ENCODE measurements at regions not wholly inside any gene's neighbourhood (a gene's known extent, or its start where the extent isn't known, plus 50 kb on each side); places are given as distances from the start of the nearest gene placed in this dataset.
"Not testable (repeated sequence)": the region's sequence is repeated elsewhere in the genome, so short reads cannot be mapped to it uniquely, and the experiment has no call there.

DNA sequence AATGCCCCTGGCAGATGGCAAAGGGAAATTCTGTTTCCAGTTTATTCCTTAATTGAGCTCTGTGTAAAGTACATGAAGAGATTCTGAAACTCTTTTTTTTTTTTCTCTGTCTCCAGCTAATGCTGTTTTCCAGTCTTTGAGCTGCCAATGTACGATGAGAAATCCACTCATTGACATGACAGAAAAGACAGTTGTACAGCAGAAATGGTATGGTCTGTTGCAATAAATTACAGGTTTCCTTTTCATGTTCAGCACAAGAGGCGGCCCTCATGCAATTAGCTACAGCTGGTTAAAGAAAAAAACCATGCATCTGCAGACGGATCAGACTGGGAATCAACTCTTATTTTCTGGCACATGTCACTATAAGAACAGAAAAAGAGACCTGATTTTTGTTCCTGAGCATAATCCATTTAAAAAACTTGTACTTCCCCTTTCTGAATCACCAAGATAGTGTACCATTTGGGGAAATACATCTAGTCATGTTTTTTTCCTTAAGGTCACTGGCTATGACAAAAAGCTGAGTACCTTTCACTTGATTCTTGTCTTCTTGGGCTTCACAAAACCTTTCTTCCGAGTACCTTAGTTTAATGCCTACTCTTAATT, 289.8 kb upstream of the PREP start:
- DNase-seq: no peak

DNA sequence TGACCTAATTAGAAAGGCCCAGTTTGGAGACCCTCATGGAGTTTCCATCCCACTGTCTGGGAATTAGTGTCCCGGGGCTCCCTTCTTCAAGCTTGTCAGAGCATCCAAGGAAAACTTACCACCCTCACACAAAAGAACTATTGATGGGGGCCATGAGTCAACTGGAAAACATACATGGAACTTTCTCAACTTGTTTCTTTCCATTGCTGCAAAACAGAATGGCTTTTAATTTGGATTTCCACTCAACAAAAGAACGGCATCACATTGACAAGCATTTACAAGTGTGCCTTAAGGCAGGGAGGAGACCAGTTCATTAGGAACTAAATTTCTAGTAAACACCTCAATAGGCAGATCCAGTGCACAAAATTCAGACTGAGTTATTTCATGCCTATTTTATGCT, 289.1 kb upstream of the PREP start:
- no peak for DNase-seq

DNA sequence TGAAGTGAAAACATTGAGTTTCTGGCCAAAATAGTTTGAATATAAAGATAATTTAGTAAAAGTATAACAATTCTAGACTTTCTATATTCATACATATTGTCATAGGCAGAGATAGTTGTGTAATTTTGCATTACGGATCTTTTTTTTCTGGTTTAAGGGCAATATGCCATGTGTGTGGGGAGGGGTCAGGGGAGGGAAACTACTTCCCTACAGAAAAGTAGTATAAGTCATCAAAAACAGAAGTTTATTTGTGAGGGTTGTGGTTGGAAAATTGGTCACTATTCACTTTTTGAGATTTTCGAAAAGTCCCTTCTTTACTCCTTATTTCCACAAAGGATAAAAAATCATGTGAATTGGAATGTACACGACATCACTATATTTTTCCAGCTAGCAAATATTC, 288.2 kb upstream of the PREP start:
- DNase-seq: no peak

DNA sequence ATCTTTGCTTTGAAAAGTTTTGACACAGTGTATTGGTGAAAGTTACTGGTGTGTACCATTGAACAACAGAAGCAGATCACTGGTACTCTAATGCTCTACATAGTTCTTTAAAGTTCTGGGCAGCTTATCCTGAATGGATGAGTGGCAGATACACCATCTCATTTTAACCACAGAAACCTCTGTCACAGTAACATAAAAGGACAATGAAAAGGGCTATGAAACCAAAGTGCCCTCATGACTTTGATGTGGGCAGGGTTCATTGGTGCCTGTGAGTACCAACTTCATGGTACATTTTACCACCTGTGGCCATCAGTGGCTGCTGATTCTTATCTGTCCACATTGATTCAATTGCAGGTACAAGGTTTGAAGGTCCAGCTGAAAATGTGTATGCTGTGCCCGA, 285.7 kb upstream of the PREP start:
- DNase-seq: no peak

DNA sequence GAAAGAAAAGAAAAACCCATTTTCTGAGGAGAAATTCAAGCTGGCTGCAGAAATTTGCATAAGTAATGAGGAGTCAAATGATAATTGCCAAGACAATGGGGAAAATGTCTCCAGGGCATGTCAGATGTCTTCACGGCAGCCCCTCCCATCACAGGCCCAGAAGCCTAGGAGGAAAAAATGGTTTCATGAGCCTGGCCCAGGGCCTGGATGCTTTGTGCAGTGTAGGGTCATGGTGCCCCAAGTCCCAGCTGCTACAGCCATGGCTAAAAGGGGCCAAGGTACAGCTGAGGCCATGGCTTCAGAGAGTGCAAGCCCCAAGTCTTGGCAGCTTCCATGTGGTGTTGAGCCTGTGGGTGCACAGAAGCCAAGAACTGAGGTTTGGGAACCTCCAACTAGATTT, 283.9 kb upstream of the PREP start:
- not testable (repeated sequence) for DNase-seq

DNA sequence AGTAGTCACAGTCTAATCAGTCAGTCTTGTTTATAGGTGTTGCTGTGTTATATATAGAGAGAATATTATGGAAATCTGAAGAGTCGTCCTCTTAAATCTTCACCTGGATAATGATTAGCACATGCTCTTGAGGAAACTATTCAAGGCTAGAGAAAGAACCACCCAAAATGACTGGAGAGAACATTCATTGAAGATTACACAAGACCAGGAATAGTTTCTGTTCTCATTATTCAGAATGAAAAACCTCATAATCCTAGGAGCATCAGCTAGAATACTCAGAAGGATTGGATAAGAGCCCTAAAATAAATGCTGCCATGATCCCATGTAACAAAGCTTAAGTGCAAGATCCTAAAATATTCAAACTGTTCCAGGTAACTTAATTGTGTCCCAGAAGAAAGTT, 278.2 kb upstream of the PREP start:
- no peak for DNase-seq

GRCh38 chr6:105680131-105680530, 277.2 kb upstream of the PREP start:
- DNase-seq: no peak

- DNase-seq: no peak
Measured at GRCh38 chr6:105678516-105678915, 275.6 kb upstream of the PREP start.

GRCh38 chr6:105677671-105678475, 275.0 kb upstream of the PREP start:
- no peak for DNase-seq

DNA sequence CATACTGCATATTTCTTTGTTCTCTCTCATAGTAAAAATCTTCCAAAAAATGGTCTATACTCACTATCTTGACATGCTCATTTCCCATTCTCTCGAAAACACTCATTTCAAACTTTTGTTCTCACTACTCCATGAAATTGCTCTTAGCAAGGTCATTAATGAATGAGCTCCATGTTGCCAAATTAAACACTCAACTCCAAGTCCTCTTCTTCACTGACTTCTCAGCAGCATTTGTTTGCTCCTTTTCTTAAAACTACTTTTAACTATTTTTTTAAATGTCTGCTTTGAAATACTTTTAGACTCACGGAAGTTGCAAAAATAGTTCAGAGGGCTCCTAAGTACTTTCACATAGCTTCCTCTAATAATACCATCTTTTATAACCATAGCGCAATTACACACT, 274.0 kb upstream of the PREP start:
- DNase-seq: no peak

- no peak for DNase-seq
Measured at GRCh38 chr6:105675715-105676397, 273.0 kb upstream of the PREP start.

GRCh38 chr6:105672856-105673538, 270.1 kb upstream of the PREP start:
- DNase-seq: not testable (repeated sequence)

- DNase-seq: no peak
Measured at GRCh38 chr6:105669232-105669631, 266.4 kb upstream of the PREP start.

DNA sequence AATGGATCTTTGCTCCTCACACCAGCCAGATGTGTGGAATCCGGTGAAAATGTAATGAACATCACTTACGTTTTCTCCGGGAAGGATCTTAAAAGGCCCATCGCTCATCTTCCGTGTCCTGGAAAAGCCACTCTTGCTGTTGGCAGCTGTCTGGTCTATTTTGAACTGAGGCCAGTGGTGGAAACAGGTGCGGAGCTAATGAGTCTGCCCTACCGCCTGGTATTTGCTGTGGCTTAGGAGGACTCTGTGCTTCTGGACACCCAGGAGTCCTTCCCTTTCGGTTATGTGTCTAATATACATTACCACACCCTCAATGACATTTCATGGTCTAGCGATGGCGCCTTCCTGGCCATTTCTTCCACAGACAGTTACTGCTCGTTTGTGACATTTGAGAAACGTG, 264.2 kb upstream of the PREP start:
- no peak for DNase-seq

DNA sequence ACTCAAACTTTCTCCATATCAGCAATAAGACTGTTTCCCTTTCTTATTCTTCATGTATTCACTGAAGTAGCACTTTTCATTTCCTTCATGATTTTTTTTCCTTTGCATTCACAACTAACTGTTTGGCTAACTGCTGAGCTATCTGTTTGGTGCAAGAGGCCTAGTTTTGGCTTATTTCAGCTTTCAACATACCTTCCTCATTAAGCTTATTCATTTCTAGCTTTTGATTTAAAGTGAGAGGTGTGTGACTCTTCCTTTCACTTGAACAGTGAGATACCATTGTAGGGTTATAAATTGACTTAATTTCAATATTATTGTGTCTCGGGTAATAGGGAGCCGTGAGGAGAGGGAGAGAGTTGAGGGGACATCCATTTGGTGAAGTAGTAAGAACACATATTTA, 262.0 kb upstream of the PREP start:
- no peak for DNase-seq

DNA sequence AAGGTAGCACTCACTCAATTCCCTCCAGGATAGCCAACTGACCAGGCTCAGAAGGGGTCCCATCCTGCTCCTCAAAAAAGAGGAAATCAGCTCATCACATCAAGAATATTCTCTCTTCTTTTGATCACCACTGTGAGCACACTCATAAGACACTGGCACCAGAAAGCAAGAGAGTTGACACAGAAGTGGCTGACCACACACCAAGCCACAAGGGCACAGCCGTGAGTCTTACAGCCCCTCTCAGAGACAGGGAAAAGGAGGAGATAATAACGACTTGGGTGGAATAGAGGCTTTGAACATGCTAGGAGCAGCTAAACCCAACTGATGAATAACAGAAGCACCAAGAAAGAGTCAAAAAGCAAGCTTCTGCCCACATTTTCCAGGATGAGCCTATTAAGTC, 249.1 kb upstream of the PREP start:
- DNase-seq: no peak

GRCh38 chr6:105650347-105650746, 247.5 kb upstream of the PREP start:
- DNase-seq: no peak

DNA sequence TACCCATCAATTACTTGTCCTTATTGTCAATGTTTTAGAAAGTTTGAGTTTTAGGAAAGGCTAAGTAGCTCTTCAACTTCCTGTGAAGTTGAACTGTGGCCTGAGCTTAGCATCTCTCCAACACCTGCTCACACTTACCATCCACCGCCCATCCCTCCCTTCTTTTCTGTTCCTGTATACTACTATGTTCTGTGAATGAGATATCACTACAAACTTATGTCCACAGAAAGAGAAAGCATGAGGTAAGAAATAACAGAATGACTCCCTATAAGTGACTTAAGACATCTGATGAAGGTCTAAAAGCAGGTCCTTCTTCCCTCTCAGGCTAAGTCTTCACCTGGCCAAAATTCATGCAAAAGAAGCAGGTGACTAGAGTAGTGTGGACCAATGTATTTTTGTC, 246.3 kb upstream of the PREP start:
- no peak for DNase-seq

DNA sequence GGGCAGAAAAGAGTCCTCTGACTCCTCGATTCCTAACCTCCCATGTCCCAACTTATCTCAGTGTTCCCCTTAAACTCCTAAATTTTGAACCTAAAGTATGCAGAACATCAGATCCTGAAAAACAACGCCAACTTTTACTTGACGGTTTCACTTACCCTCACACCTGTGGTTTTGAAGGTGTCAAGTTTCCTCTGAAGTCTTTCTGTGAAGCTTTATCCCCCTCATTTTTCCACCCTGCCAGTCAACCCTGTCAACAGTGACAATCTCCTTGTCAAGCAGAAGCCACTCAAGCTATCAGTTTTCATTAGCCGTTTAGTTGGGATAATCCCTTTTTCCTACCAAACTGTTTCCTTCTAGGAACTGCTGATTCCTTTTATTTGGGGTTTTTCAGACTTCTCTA, 245.4 kb upstream of the PREP start:
- no peak for DNase-seq

GRCh38 chr6:105646391-105646867, 243.5 kb upstream of the PREP start:
- no peak for DNase-seq

- DNase-seq: no peak
Measured at GRCh38 chr6:105645958-105646357, 243.1 kb upstream of the PREP start.

DNA sequence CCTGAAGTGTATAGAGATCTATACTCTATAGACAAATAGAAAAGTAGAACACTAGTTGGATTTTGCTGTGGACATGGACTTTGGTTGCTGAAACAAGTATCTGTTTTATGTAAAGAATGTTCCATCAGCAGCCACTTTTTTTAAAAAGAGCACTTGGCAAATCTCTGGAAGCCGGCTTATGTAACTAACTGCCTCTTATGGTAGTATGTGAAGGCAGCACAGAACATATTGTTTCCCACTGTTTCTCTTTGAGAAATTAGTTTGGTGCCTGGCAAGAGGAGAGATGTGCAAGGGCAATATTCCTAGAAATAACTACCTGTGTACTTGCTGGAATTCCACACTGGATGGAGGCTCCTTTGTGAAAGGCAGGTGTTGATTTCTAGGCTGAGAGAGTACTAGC, 242.3 kb upstream of the PREP start:
- DNase-seq: no peak

- DNase-seq: no peak
Measured at GRCh38 chr6:105644691-105645090, 241.8 kb upstream of the PREP start.

- no peak for DNase-seq
Measured at GRCh38 chr6:105644073-105644489, 241.2 kb upstream of the PREP start.

Measured in stimulated activated CD4-positive, alpha-beta T cell treated with anti-CD3 and anti-CD28 coated beads, Interleukin-4, amount 100 ng/mL, for 1 hour (primary cell).